Ascending aorta (tissue), 2 donors: ENCODE measurements at regions not wholly inside any gene's neighbourhood (a gene's known extent, or its start where the extent isn't known, plus 50 kb on each side); places are given as distances from the start of the nearest gene placed in this dataset.
"Not testable (repeated sequence)": the region's sequence is repeated elsewhere in the genome, so short reads cannot be mapped to it uniquely, and the experiment has no call there.

Experiments
- DNase-seq, 2 donors: peaks; one replicate each; pipeline ENCODE4 v3.0.0-alpha.2; 2019; ENCODE audit warnings: low spot score in 2 of 2
- H3K27ac ChIP-seq, 2 donors: fragments of 200-600 bp; sonication (generic); one replicate each; pipeline ENCODE4 v1.5.1; 2016 to 2017; ENCODE audit warnings: mild to moderate bottlenecking in 1 of 2
- H3K27me3 ChIP-seq: fragments of 200-600 bp; sonication (generic); one replicate; pipeline ENCODE4 v1.5.1; 2017
- H3K36me3 ChIP-seq, 2 donors: fragments of 200-600 bp; sonication (generic); one replicate each; pipeline ENCODE4 v1.5.1; 2016
- H3K4me1 ChIP-seq, 2 donors: fragments of 200-600 bp; sonication (generic); one replicate each; pipeline ENCODE4 v1.5.1; 2016 to 2017; ENCODE audit warnings: mild to moderate bottlenecking in 1 of 2
- H3K4me3 ChIP-seq, 2 donors: fragments of 200-600 bp; sonication (generic); one replicate each; pipeline ENCODE4 v1.5.1; 2016 to 2017; ENCODE audit warnings: mild to moderate bottlenecking in 1 of 2
- H3K9me3 ChIP-seq, 2 donors: fragments of 200-600 bp; sonication (generic); one replicate each; pipeline ENCODE4 v1.5.1; 2016
- CTCF ChIP-seq, 3 experiments: fragments of 200-600 bp in 2 of 3; fragments of 450-650 bp in 1 of 3; sonication (generic) in 2 of 3; IDR thresholded peaks; one replicate each; pipeline ENCODE4 v1.5.1; 2016 to 2019; ENCODE audit warnings: antibody characterized with exemption in 3 of 3, mild to moderate bottlenecking in 1 of 3, moderate library complexity in 1 of 3
- intact Hi-C: fragments of 100-400 bp; cut with DNase I; formaldehyde crosslinking; loops from one replicate; pipeline ENCODE4 v1.15.1; 2023

DNA sequence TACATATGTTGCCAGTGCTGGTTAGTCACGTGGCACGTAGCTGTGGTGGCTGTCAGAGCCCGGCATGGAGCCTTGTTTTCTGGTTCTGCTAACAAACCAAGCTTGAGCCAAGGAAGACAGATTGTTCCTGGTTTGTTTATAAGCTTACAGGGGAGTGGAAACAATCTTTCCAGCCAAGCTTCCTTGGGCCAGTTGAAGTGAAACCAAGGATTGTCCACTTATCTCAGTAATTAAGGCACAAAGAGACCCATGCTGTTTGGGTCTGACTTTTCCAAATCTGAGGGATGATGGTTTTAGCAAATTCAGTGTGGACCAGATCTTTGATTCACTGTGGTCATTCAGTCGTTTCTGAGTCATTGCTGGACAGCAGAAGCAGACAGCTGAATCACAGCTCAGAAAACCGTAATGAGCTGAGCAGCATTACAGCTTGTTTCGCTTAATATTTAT, 297.3 kb upstream of the COBL start:
- Histone ChIP-seq H3K36me3 (no peaks in the 10 kb centered on the region), H3K4me1 (no peaks in the 10 kb centered on the region), H3K4me3 (no peak overlapping the region), H3K9me3 (no peaks in the 10 kb centered on the region), H3K27me3 (no peaks in the 10 kb centered on the region), H3K27ac (no peak overlapping the region)
- TF ChIP-seq CTCF (IDR thresholded peaks at IDR 0.05), result no peak
- no peak for DNase-seq
- intact Hi-C loops, result no loop called here

DNA sequence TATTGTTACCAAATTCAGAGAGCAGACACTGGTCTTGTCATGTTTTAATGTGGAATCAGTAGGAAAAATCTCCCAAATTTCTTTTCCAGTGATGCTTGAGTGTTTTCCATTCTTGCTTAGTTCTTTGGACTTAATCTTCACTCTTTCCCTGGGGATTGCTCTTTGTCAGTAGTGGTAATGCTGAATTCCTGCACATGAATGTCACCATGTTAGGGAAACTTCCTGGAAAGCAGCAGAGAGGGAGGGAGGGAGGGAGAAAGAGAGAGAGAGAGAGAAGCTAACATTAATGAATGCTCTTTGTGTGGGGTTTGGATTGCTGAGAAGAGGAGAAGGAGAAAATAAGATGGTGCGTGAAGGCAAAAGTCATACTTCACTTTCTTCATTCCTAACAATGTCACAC, 295.3 kb upstream of the COBL start:
- no peak overlapping the region for H3K4me3 ChIP-seq
- H3K27ac ChIP-seq, result no peak overlapping the region
- no peak for DNase-seq
- no peaks in the 10 kb centered on the region for H3K4me1 ChIP-seq
- no peaks in the 10 kb centered on the region for H3K9me3 ChIP-seq
- TF ChIP-seq CTCF (IDR thresholded peaks at IDR 0.05), result no peak
- intact Hi-C loops, result no loop called here
- no peaks in the 10 kb centered on the region for H3K27me3 ChIP-seq
- no peaks in the 10 kb centered on the region for H3K36me3 ChIP-seq

- Histone ChIP-seq H3K9me3 (no peaks in the 10 kb centered on the region), H3K27me3 (no peaks in the 10 kb centered on the region), H3K4me3 (no peak overlapping the region), H3K36me3 (no peaks in the 10 kb centered on the region), H3K4me1 (no peaks in the 10 kb centered on the region), H3K27ac (no peak overlapping the region)
- intact Hi-C loops, result no loop called here
- no peak for TF ChIP-seq CTCF (IDR thresholded peaks at IDR 0.05)
- DNase-seq, result no peak
These were observed 290.8 kb upstream of the COBL start for GRCh38 chr7:51607447-51607846.

DNA sequence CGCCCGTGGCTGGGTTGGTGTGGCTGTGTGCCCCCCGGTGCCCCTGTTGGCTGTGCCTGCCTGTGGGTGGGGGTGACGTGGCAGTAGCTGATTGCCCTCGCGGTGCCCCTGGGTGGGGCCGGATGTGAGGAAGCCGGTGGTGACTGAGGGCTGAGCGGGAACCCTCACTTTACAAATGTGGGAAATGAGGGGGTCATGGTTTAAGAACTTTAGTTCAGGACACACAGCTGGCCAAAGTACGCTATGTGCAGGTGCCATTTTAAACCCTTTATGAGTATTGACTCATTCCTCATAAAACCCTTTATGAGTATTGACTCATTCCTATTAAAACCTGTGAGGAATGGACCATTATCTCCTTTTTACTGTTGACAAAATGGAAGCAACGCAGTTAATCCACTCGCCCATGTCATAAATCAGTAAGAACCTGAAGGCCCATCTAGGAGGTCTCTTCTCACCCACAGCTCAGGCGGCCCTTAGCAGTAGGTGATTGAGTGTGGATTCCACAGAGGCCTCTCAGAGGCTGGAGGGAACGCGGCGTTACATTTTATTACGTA, 290.1 kb upstream of the COBL start:
- intact Hi-C loops, result no loop called here
- TF ChIP-seq CTCF (IDR thresholded peaks at IDR 0.05), result no peak
- Histone ChIP-seq H3K36me3 (no peaks in the 10 kb centered on the region), H3K9me3 (no peaks in the 10 kb centered on the region), H3K4me1 (no peaks in the 10 kb centered on the region), H3K4me3 (no peak overlapping the region), H3K27ac (no peak overlapping the region), H3K27me3 (no peaks in the 10 kb centered on the region)
- DNase-seq, result no peak

DNA sequence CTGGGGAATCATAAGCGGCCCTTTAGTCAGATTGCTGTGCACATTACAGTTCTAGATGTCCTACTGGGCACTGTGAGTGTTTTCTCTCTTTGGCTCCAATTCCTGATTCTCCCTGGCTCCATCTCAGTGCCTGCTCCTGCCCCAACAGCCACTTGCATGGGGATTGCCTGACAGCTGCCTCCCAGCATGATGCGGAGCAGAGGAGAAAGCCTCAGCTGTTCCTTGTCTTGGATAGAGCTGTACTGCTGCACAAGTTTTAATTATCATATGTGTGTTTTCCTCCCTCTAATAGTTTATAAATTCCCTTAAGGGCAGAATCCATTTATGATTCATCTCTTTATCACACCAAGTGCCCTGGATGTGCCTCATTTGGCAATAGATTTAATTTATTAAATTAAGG, 285.8 kb upstream of the COBL start:
- Histone ChIP-seq H3K9me3 (no peaks in the 10 kb centered on the region), H3K27me3 (no peaks in the 10 kb centered on the region), H3K4me1 (no peaks in the 10 kb centered on the region), H3K4me3 (no peak overlapping the region), H3K27ac (no peak overlapping the region), H3K36me3 (no peaks in the 10 kb centered on the region)
- intact Hi-C loops, result no loop called here
- no peak for DNase-seq
- no peak for TF ChIP-seq CTCF (IDR thresholded peaks at IDR 0.05)

DNA sequence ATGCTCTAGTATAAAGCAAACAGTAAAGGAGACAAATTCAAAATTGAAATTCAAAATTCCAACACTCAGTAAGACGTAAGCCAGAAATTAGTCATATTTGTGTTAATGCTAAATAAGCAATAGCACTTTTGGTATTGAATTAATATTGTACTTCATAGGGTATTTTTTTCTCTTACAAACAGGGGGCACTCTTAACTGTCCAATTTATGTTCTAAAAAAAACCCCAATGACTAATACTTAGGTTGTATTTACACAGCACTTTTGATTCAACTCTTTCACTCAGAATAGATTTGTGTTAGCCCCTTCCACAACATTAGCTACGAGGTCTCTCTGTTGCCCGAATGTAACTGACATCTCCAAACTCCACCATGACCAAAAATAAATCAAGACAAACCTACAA, 284.9 kb upstream of the COBL start:
- Histone ChIP-seq H3K4me1 (no peaks in the 10 kb centered on the region), H3K36me3 (no peaks in the 10 kb centered on the region), H3K4me3 (no peak overlapping the region), H3K27ac (no peak overlapping the region), H3K27me3 (no peaks in the 10 kb centered on the region), H3K9me3 (no peaks in the 10 kb centered on the region)
- intact Hi-C loops, result no loop called here
- TF ChIP-seq CTCF (IDR thresholded peaks at IDR 0.05), result no peak
- DNase-seq, result no peak

GRCh38 chr7:51599935-51600334, 283.3 kb upstream of the COBL start:
- H3K9me3 ChIP-seq, H3K27ac ChIP-seq, H3K36me3 ChIP-seq, DNase-seq, H3K4me3 ChIP-seq, intact Hi-C loops, H3K4me1 ChIP-seq, H3K27me3 ChIP-seq: not testable (repeated sequence)
